SK-N-SH (cell line): ENCODE measurements at regions not wholly inside any gene's neighbourhood (a gene's known extent, or its start where the extent isn't known, plus 50 kb on each side); places are given as distances from the start of the nearest gene placed in this dataset.

Experiments
- CTCF ChIA-PET: fragments of 300-600, 350-600 bp; formaldehyde crosslinking; extraction: SDS; loops from one replicate; lab custom pipeline; 2021; lab: Yijun Ruan, JAX
- POLR2A ChIA-PET: fragments of 350-600 bp; sonication (Branson Sonifier 250); formaldehyde crosslinking; extraction: SDS; loops from one replicate; lab custom pipeline; 2020; ENCODE audit warnings: antibody characterized with exemption, inconsistent platforms; lab: Yijun Ruan, JAX
- DNase-seq: peaks from one replicate; pipeline ENCODE4 v3.0.0; 2012
- H2AFZ ChIP-seq: fragments of 200-600 bp; sonication (generic); 2 replicates; pipeline ENCODE4 v1.8.1; 2016; ENCODE audit warnings: antibody characterized with exemption, mild to moderate bottlenecking, low read depth
- H3F3A ChIP-seq: fragments of 200-600 bp; sonication (generic); replicated peaks from 2 replicates; pipeline ENCODE3; 2016; ENCODE audit warnings: antibody characterized with exemption, mild to moderate bottlenecking; ENCODE audit not compliant: insufficient read depth
- H3K27ac ChIP-seq, 2 experiments: fragments of 200-500 bp in 1 of 2; fragments of 200-600 bp in 1 of 2; sonication (Bioruptor generic) in 1 of 2; sonication (generic), shearing (Covaris generic) in 1 of 2; 2 replicates each; pipeline versions ENCODE4 v1.5.1 to v1.6.1; 2014 to 2016; ENCODE audit warnings: low read depth in 2 of 2, inconsistent platforms in 1 of 2, low read length in 1 of 2, mild to moderate bottlenecking in 1 of 2, mixed read lengths in 1 of 2
- H3K27me3 ChIP-seq: fragments of 200-600 bp; sonication (generic), shearing (Covaris generic); 2 replicates; pipeline ENCODE4 v1.6.1; 2016; ENCODE audit warnings: mixed run types; ENCODE audit not compliant: insufficient read depth
- H3K36me3 ChIP-seq, 2 experiments: fragments of 200-500 bp in 1 of 2; fragments of 200-600 bp in 1 of 2; sonication (Bioruptor generic) in 1 of 2; sonication (generic) in 1 of 2; replicated peaks in 1 of 2; 2 replicates each; pipeline versions ENCODE3 to v1.5.1; 2014 to 2016; ENCODE audit warnings: low read length in 1 of 2, mild to moderate bottlenecking in 1 of 2; ENCODE audit not compliant: insufficient read depth in 2 of 2, control insufficient read depth in 1 of 2
- H3K4me1 ChIP-seq, 2 experiments: fragments of 200-500 bp in 1 of 2; fragments of 200-600 bp in 1 of 2; sonication (Bioruptor generic) in 1 of 2; sonication (generic), shearing (Covaris generic) in 1 of 2; 2 replicates each; pipeline versions ENCODE4 v1.5.1 to v1.6.1; 2014 to 2016; ENCODE audit warnings: low read depth in 1 of 2, low read length in 1 of 2, mixed run types in 1 of 2; ENCODE audit not compliant: insufficient read depth in 2 of 2, control insufficient read depth in 1 of 2
- H3K4me2 ChIP-seq: fragments of 200-600 bp; sonication (generic), shearing (Covaris generic); 2 replicates; pipeline ENCODE4 v1.6.1; 2017; ENCODE audit warnings: mixed run types
- H3K4me3 ChIP-seq, 2 experiments: fragments of 200-500 bp in 1 of 2; fragments of 200-600 bp in 1 of 2; sonication (Bioruptor generic) in 1 of 2; sonication (generic), shearing (Covaris generic) in 1 of 2; 2 replicates each; pipeline versions ENCODE4 v1.5.1 to v1.8.1; 2014 to 2016; ENCODE audit warnings: low read depth in 2 of 2, inconsistent platforms in 1 of 2, low read length in 1 of 2, mild to moderate bottlenecking in 1 of 2, mixed read lengths in 1 of 2, moderate library complexity in 1 of 2
- H3K79me2 ChIP-seq: fragments of 200-600 bp; sonication (generic); 2 replicates; pipeline ENCODE4 v1.8.1; 2017; ENCODE audit warnings: mild to moderate bottlenecking; ENCODE audit not compliant: insufficient read depth
- H3K9ac ChIP-seq: fragments of 200-600 bp; sonication (generic); 2 replicates; pipeline ENCODE4 v1.6.1; 2017; ENCODE audit warnings: mixed run types
- H3K9me2 ChIP-seq: fragments of 200-600 bp; sonication (generic); 2 replicates; pipeline ENCODE4 v1.6.1; 2017; ENCODE audit warnings: mixed run types
- H3K9me3 ChIP-seq: fragments of 200-600 bp; sonication (generic); 2 replicates; pipeline ENCODE4 v1.6.1; 2017; ENCODE audit warnings: mixed run types, mild to moderate bottlenecking, moderate library complexity
- H4K20me1 ChIP-seq: fragments of 200-600 bp; sonication (generic); 2 replicates; pipeline ENCODE4 v1.6.1; 2017; ENCODE audit warnings: mild to moderate bottlenecking, mixed run types; ENCODE audit not compliant: insufficient read depth
- CHD2 ChIP-seq: fragments of 150-350 bp; IDR thresholded peaks from 2 replicates; pipeline ENCODE4 v1.6.1; 2018; ENCODE audit warnings: low read length; ENCODE audit not compliant: partially characterized antibody
- EP300 ChIP-seq, 2 experiments: IDR thresholded peaks; 2 replicates each; pipeline versions ENCODE4 v1.4.0 to v1.6.1; 2012; ENCODE audit warnings: borderline replicate concordance in 1 of 2, low read depth in 1 of 2, low read length in 1 of 2
- FOXJ3 ChIP-seq: sonication (generic); formaldehyde crosslinking; IDR thresholded peaks from 2 replicates; pipeline ENCODE4 v1.5.1; 2020; ENCODE audit warnings: mild to moderate bottlenecking, missing genetic modification reagents
- NRF1 ChIP-seq: IDR thresholded peaks from 2 replicates; pipeline ENCODE4 v1.6.1; 2012; ENCODE audit warnings: low read depth, mild to moderate bottlenecking, low read length
- POLR2AphosphoS5 ChIP-seq: IDR thresholded peaks from 2 replicates; pipeline ENCODE4 v1.6.1; 2012; ENCODE audit warnings: low read depth, low read length
- RCOR1 ChIP-seq: fragments of 150-350 bp; IDR thresholded peaks from 2 replicates; pipeline ENCODE4 v1.6.1; 2017; ENCODE audit warnings: antibody characterized with exemption, low read length
- RXRA ChIP-seq: IDR thresholded peaks from 2 replicates; pipeline ENCODE4 v1.4.0; 2012; ENCODE audit warnings: low read depth, mild to moderate bottlenecking, borderline replicate concordance
- SIN3A ChIP-seq: IDR thresholded peaks from 2 replicates; pipeline ENCODE4 v1.6.1; 2012; ENCODE audit warnings: low read depth, mild to moderate bottlenecking, low read length, moderate library complexity, borderline replicate concordance
- TAF1 ChIP-seq: IDR thresholded peaks from 2 replicates; pipeline ENCODE4 v1.6.1; 2012; ENCODE audit warnings: low read depth, mild to moderate bottlenecking, low read length, moderate library complexity, borderline replicate concordance
- TEAD4 ChIP-seq: IDR thresholded peaks from 2 replicates; pipeline ENCODE4 v1.4.0; 2012; ENCODE audit warnings: mild to moderate bottlenecking, borderline replicate concordance; ENCODE audit not compliant: insufficient read depth
- WGBS: methylation state at CpG from one replicate; pipeline ENCODE4 v1.1.6; 2017; ENCODE audit warnings: low lambda C conversion rate; 5-methylcytosine and 5-hydroxymethylcytosine counted together
- TF ChIP-seq, protein P1 (sequence below): fragments of 150-350 bp; IDR thresholded peaks from 2 replicates; pipeline ENCODE4 v1.6.1; 2016; ENCODE audit warnings: mild to moderate bottlenecking, low read depth, low read length
- TF ChIP-seq, protein P2 (sequence below): IDR thresholded peaks from 2 replicates; pipeline ENCODE4 v1.4.0; 2012; ENCODE audit warnings: low read depth, borderline replicate concordance
- TF ChIP-seq, protein P3 (sequence below): fragments of 200-600 bp; sonication (generic); IDR thresholded peaks from 2 replicates; pipeline ENCODE4 v1.6.1; 2017; ENCODE audit warnings: antibody characterized with exemption, mild to moderate bottlenecking, moderate library complexity
- TF ChIP-seq, protein P4 (sequence below): fragments of 150-350 bp; IDR thresholded peaks from 2 replicates; pipeline ENCODE4 v1.6.1; 2017; ENCODE audit warnings: antibody characterized with exemption, low read length, low read depth, borderline replicate concordance

DNA sequence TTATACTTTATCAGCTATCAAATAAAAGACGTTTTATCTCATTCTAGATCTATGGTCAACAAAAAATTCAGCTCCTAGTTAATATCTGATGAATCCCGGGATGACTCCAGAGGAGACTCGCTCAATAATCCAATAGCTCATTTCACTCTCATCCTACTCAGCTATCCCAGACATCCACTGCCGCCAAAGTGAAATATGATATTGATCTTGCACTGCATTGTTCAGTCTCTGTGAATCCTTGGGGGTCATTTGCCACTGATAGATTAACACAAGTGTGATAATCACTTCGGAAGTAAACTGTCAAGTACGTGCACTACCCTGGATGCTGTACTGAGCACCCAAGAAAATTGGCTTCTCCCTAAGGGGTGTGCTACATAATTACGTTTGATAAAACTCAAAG, 249.1 kb downstream of the SUCLG1 start:
- POLR2A ChIA-PET, result no interaction called here
- H4K20me1 ChIP-seq, result no peaks in the 10 kb centered on the region
- H3K79me2 ChIP-seq, result no peaks in the 10 kb centered on the region
- no peak overlapping the region for H3K9ac ChIP-seq
- 11% methylated on average over 7 of the region's 7 CpGs for WGBS
- H3K4me2 ChIP-seq, result no peak overlapping the region
- no peak for TF ChIP-seq TEAD4
- TF ChIP-seq, protein P1, sequence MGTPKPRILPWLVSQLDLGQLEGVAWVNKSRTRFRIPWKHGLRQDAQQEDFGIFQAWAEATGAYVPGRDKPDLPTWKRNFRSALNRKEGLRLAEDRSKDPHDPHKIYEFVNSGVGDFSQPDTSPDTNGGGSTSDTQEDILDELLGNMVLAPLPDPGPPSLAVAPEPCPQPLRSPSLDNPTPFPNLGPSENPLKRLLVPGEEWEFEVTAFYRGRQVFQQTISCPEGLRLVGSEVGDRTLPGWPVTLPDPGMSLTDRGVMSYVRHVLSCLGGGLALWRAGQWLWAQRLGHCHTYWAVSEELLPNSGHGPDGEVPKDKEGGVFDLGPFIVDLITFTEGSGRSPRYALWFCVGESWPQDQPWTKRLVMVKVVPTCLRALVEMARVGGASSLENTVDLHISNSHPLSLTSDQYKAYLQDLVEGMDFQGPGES, result no peak
- TF ChIP-seq CHD2, result no peak
- TF ChIP-seq, protein P2, sequence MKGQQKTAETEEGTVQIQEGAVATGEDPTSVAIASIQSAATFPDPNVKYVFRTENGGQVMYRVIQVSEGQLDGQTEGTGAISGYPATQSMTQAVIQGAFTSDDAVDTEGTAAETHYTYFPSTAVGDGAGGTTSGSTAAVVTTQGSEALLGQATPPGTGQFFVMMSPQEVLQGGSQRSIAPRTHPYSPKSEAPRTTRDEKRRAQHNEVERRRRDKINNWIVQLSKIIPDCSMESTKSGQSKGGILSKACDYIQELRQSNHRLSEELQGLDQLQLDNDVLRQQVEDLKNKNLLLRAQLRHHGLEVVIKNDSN, result no peak
- TF ChIP-seq SIN3A, result no peak
- TF ChIP-seq RCOR1, result no peak
- no peak overlapping the region for H3K4me3 ChIP-seq
- H3K9me3 ChIP-seq, result no peaks in the 10 kb centered on the region
- no peak overlapping the region for H3K27ac ChIP-seq
- DNase-seq, result no peak
- H3K27me3 ChIP-seq, result no peaks in the 10 kb centered on the region
- CTCF ChIA-PET, result no interaction called here
- no peaks in the 10 kb centered on the region for H3F3A ChIP-seq
- H3K4me1 ChIP-seq, result no peaks in the 10 kb centered on the region
- H2AFZ ChIP-seq, result no peak overlapping the region
- no peaks in the 10 kb centered on the region for H3K36me3 ChIP-seq
- H3K9me2 ChIP-seq, result no peaks in the 10 kb centered on the region

DNA sequence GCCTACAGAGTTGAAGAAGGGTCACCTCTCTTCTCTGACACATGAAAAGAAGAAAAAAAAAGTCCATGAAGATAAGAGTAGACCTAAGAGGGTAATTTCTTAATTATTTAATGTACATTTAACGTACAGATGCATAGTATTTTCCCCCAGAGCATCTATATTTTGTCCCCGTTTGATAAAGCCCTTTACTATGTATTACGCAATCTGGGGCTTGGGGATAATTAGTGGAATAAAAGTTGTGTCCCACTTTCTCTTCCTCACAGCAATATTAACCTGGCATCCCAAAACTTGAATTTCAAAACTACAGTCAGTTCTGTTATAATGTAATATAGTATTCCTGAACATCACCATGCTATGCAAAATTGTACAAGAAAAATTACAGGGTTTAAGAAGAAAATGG, 254.1 kb downstream of the SUCLG1 start:
- no peaks in the 10 kb centered on the region for H3K9me3 ChIP-seq
- no peak overlapping the region for H3K9ac ChIP-seq
- ChIA-PET CTCF (no interaction called here), POLR2A (no interaction called here)
- H3K79me2 ChIP-seq, result no peaks in the 10 kb centered on the region
- WGBS, result 21% methylated on average over 3 of the region's 3 CpGs
- H3K4me3 ChIP-seq, result no peak overlapping the region
- no peaks in the 10 kb centered on the region for H4K20me1 ChIP-seq
- H3K4me2 ChIP-seq, result no peak overlapping the region
- H3K27me3 ChIP-seq, result no peaks in the 10 kb centered on the region
- H3K36me3 ChIP-seq, result no peaks in the 10 kb centered on the region
- H3K27ac ChIP-seq, result no peak overlapping the region
- H3K9me2 ChIP-seq, result no peaks in the 10 kb centered on the region
- no peak for TF ChIP-seq EP300 (IDR thresholded peaks at IDR 0.05; ENCODE audit: borderline replicate concordance in 1 of 2, low read depth in 1 of 2, low read length in 1 of 2)
- no peak for TF ChIP-seq RXRA
- H3K4me1 ChIP-seq, result no peaks in the 10 kb centered on the region
- H2AFZ ChIP-seq, result no peak overlapping the region
- DNase-seq, result no peak
- no peaks in the 10 kb centered on the region for H3F3A ChIP-seq

DNA sequence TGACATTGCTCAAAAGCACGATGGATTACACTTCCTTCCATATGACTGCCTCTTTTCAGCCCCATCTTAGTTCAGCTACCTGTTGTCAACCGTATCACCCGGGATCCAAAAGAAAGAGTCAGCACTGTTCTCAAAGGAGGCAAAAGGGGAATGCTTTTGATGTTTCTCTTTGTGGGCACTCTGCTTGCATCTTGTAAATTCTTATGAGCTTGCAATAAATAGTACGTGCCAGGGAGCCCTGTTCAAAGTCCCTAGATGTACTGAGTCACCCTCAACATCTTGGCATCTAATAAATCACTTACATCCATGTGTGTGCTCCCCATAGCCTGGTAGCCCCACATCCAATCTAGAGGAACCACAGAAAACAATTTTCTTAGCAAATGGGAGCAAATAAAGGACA, 256.9 kb downstream of the SUCLG1 start:
- CTCF ChIA-PET, result no interaction called here
- H3K4me2 ChIP-seq, result no peak overlapping the region
- TF ChIP-seq RXRA (no peak), POLR2AphosphoS5 (no peak), TAF1 (no peak), NRF1 (no peak), TEAD4 (no peak), FOXJ3 (CRISPR knock-in tag) (no peak)
- TF ChIP-seq, protein P3, sequence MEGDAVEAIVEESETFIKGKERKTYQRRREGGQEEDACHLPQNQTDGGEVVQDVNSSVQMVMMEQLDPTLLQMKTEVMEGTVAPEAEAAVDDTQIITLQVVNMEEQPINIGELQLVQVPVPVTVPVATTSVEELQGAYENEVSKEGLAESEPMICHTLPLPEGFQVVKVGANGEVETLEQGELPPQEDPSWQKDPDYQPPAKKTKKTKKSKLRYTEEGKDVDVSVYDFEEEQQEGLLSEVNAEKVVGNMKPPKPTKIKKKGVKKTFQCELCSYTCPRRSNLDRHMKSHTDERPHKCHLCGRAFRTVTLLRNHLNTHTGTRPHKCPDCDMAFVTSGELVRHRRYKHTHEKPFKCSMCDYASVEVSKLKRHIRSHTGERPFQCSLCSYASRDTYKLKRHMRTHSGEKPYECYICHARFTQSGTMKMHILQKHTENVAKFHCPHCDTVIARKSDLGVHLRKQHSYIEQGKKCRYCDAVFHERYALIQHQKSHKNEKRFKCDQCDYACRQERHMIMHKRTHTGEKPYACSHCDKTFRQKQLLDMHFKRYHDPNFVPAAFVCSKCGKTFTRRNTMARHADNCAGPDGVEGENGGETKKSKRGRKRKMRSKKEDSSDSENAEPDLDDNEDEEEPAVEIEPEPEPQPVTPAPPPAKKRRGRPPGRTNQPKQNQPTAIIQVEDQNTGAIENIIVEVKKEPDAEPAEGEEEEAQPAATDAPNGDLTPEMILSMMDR, result no peak
- TF ChIP-seq, protein P4, sequence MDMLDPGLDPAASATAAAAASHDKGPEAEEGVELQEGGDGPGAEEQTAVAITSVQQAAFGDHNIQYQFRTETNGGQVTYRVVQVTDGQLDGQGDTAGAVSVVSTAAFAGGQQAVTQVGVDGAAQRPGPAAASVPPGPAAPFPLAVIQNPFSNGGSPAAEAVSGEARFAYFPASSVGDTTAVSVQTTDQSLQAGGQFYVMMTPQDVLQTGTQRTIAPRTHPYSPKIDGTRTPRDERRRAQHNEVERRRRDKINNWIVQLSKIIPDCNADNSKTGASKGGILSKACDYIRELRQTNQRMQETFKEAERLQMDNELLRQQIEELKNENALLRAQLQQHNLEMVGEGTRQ, result no peak

More for the DNA sequence above, 256.9 kb downstream of the SUCLG1 start:
- Histone ChIP-seq H3K36me3 (no peaks in the 10 kb centered on the region), H3K4me1 (no peaks in the 10 kb centered on the region), H2AFZ (no peak overlapping the region), H3K27ac (no peak overlapping the region), H3K79me2 (no peaks in the 10 kb centered on the region), H4K20me1 (no peaks in the 10 kb centered on the region), H3K9me3 (no peaks in the 10 kb centered on the region), H3K9ac (no peak overlapping the region), H3K4me3 (no peak overlapping the region), H3F3A (no peaks in the 10 kb centered on the region), H3K9me2 (no peaks in the 10 kb centered on the region), H3K27me3 (no peaks in the 10 kb centered on the region)
- no peak for DNase-seq
- 38% methylated on average over 4 of the region's 4 CpGs for WGBS
- POLR2A ChIA-PET, result no interaction called here
